Mucosa of descending colon (tissue), 3 donors: ENCODE measurements at regions not wholly inside any gene's neighbourhood (a gene's known extent, or its start where the extent isn't known, plus 50 kb on each side); places are given as distances from the start of the nearest gene placed in this dataset.
A peak's percentile ranks its signal among the peaks of the same experiment; 100 is the strongest.
"Not testable (repeated sequence)": the region's sequence is repeated elsewhere in the genome, so short reads cannot be mapped to it uniquely, and the experiment has no call there.

Experiments used
- ATAC-seq: fragments of 200-7000 bp; cut with Tn5 transposase; one replicate; pipeline ENCODE4 v1.9.1; 2020; ENCODE audit warnings: mild to moderate bottlenecking, moderate library complexity
- DNase-seq, 3 donors: peaks; one replicate each; pipeline ENCODE4 v3.0.0-alpha.2; 2020
- H3K36me3 ChIP-seq: fragments of 200-600 bp; one replicate; pipeline ENCODE4 v1.8.0; 2021; ENCODE audit warnings: low read depth, mild to moderate bottlenecking
- H3K4me1 ChIP-seq: fragments of 200-600 bp; one replicate; pipeline ENCODE4 v1.8.0; 2021; ENCODE audit warnings: low read depth, mild to moderate bottlenecking
- H3K4me3 ChIP-seq: fragments of 200-600 bp; one replicate; pipeline ENCODE4 v1.8.0; 2021; ENCODE audit warnings: mild to moderate bottlenecking
- H3K9me3 ChIP-seq: fragments of 200-600 bp; one replicate; pipeline ENCODE4 v1.8.0; 2021; ENCODE audit warnings: mild to moderate bottlenecking
- intact Hi-C, 2 donors: fragments of 100-400 bp; cut with DNase I in 1 of 2; cut with micrococcal nuclease in 1 of 2; formaldehyde crosslinking; loops; one replicate each; pipeline versions ENCODE4 v1.11.0 to v1.11.1; 2022; cut with DNase I, micrococcal nuclease
- TF ChIP-seq, protein P1 (sequence below): fragments of 200-600 bp; IDR thresholded peaks from one replicate; pipeline ENCODE4 v1.8.0; 2022; ENCODE audit warnings: antibody characterized with exemption, mild to moderate bottlenecking
- donor health status: DM: no; HTN: no; CAD: no; lungs with moderate emphysema.
- donor health status: DM: no; HTN: no; CAD: no.
- donor health status: DM: no; HTN: yes; CAD: no.

DNA sequence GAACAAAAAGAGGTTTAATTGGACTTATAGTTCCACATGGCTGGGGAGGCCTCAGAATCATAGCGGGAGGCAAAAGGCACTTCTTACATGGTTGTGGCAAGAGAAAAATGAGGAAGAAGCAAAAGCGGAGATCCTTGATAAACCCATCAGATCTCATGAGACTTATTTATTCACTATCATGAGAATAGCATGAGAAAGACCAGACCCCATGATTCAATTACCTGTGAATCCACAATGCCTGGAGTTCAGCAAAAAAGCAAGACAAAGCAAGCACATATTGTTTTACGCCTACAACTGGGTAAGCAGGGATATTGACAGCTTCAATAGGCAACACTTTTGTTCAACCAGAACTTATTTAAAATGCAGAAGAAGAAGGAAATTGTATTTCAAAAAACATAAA, 218.2 kb downstream of the RPL10L start:
- DNase-seq (no peak), ATAC-seq (no peak)
- no peak overlapping the region for H3K4me3 ChIP-seq
- no peaks in the 10 kb centered on the region for H3K9me3 ChIP-seq
- intact Hi-C loops: no loop called here
- no peaks in the 10 kb centered on the region for H3K4me1 ChIP-seq
- no peaks in the 10 kb centered on the region for H3K36me3 ChIP-seq
- TF ChIP-seq, protein P1, sequence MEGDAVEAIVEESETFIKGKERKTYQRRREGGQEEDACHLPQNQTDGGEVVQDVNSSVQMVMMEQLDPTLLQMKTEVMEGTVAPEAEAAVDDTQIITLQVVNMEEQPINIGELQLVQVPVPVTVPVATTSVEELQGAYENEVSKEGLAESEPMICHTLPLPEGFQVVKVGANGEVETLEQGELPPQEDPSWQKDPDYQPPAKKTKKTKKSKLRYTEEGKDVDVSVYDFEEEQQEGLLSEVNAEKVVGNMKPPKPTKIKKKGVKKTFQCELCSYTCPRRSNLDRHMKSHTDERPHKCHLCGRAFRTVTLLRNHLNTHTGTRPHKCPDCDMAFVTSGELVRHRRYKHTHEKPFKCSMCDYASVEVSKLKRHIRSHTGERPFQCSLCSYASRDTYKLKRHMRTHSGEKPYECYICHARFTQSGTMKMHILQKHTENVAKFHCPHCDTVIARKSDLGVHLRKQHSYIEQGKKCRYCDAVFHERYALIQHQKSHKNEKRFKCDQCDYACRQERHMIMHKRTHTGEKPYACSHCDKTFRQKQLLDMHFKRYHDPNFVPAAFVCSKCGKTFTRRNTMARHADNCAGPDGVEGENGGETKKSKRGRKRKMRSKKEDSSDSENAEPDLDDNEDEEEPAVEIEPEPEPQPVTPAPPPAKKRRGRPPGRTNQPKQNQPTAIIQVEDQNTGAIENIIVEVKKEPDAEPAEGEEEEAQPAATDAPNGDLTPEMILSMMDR: no peak

DNA sequence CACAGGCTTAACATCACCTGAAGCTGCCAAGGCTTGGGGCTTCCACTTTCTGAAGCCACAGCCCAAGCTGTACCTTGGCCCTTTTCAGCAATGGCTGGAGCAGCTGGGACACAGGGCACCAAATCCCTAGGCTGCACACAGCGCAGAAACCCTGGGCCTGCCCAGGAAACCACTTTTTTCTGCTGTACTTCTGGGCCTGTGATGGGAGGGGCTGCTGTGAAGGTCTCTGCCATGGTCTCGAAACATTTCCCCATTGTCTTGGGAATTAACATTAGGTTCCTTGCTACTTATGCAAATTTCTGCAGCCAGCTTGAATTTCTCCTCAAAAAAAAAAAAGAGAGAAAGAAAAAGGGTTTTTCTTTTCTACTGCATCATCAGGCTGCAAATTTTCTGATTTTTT, 219.1 kb downstream of the RPL10L start:
- H3K36me3 ChIP-seq: no peaks in the 10 kb centered on the region
- no peak for DNase-seq
- ATAC-seq: no peak
- TF ChIP-seq, protein P1: no peak
- intact Hi-C loops: no loop called here
- H3K4me3 ChIP-seq: no peak overlapping the region
- H3K9me3 ChIP-seq: no peaks in the 10 kb centered on the region
- no peaks in the 10 kb centered on the region for H3K4me1 ChIP-seq

- DNase-seq (no peak), ATAC-seq (no peak)
- Histone ChIP-seq H3K4me1 (no peaks in the 10 kb centered on the region), H3K9me3 (peaks cover 3% of the 10 kb centered on the region), H3K4me3 (no peak overlapping the region), H3K36me3 (no peaks in the 10 kb centered on the region)
- TF ChIP-seq, protein P1: no peak
- intact Hi-C loops: no loop called here
Measured at GRCh38 chr14:46417066-46417465, 234.5 kb downstream of the RPL10L start.

GRCh38 chr14:46404865-46405811, 246.4 kb downstream of the RPL10L start:
- Histone ChIP-seq H3K36me3 (no peaks in the 10 kb centered on the region), H3K4me3 (no peak overlapping the region), H3K4me1 (no peaks in the 10 kb centered on the region), H3K9me3 (no peaks in the 10 kb centered on the region)
- DNase-seq (peak in 1 of 3 donors; percentile 3), ATAC-seq (peak; percentile 55)
- TF ChIP-seq, protein P1: no peak
- intact Hi-C loops: no loop called here

DNA sequence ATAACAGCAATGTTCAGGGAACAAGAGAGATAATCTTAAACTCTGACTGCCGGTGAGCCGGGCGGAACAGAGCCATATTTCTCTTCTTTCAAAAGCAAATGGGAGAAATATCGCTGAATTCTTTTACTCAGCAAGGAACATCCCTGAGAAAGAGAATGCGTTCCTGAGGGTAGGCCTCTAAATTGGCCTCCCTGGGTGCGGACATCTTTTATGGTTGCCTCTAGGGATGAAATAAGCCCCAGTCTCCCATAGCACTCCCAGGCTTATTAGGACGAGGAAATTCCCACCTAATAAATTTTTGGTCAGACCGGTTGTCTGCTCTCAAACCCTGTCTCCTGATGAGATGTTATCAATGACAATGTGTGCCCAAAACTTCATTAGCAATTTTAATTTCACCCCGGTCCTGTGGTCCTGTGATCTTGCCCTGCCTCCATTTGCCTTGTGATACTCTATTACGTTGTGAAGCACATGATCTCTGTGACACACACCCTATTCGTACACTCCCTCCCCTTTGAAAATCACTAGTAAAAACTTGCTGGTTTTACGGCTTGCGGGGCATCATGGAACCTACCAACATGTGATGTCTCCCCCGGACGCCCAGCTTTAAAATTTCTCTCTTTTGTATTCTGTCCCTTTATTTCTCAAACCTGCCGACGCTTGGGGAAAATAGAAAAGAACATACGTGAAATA, 249.4 kb downstream of the RPL10L start:
- intact Hi-C loops, ATAC-seq, DNase-seq, H3K36me3 ChIP-seq, H3K4me1 ChIP-seq, H3K9me3 ChIP-seq, H3K4me3 ChIP-seq: not testable (repeated sequence)

DNA sequence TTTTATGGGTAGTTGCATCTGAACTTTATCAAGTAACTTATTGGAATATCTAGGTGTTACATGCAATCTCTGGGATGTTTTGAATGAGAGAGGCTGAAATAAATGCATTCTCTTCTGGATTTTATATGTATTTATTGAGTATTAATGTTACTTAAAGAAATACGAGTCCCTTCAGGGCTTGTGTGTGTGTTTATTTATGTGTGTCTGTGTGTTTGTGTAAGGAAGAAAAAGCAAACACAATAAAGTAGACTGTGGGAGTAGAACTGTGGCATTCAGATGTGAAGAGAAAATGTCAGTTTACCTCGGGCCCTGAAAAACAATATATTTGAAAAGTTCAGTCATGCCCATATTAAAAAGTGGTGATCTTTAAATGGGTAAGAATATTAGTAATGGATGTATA, 250.5 kb downstream of the RPL10L start:
- TF ChIP-seq, protein P1: no peak
- Histone ChIP-seq H3K4me1 (no peaks in the 10 kb centered on the region), H3K9me3 (no peaks in the 10 kb centered on the region), H3K4me3 (no peak overlapping the region), H3K36me3 (no peaks in the 10 kb centered on the region)
- DNase-seq (no peak), ATAC-seq (no peak)
- intact Hi-C loops: no loop called here
